Posterior cingulate gyrus (tissue), 11 donors: ENCODE measurements at regions not wholly inside any gene's neighbourhood (a gene's known extent, or its start where the extent isn't known, plus 50 kb on each side); places are given as distances from the start of the nearest gene placed in this dataset.
"Not testable (repeated sequence)": the region's sequence is repeated elsewhere in the genome, so short reads cannot be mapped to it uniquely, and the experiment has no call there.

Experiments
- DNase-seq, 10 donors: peaks; one replicate each; pipeline versions ENCODE4 v3.0.0 to v3.0.0-alpha.2; 2020 to 2021; ENCODE audit warnings: mixed read lengths in 3 of 10
- intact Hi-C: fragments of 100-400 bp; cut with DNase I; formaldehyde crosslinking; loops from one replicate; pipeline ENCODE4 v1.15.1; 2023

GRCh38 chr16:8137606-8138005 lies 452.7 kb downstream of the TMEM114 start:
- intact Hi-C loops: no loop called here
- DNase-seq: no peak

DNA sequence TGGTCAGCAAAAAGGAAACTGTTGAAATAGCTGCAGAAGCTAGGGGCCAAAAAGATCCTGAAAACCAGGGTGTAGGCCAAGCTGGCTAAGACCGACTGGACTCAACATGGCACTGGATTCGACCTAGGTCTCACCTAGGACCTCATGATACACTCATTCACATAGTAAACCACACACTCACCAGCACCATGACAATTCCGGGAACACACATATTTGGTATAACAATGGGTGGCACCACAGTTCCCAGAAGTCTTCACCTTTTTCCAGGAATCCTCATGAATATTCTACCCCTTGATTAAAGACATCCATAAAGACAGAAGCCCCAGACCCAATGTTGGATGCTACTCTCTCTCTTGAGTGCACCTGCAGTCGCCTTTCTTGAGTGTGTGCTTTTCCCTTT lies 460.1 kb downstream of the TMEM114 start:
- intact Hi-C loops: no loop called here

GRCh38 chr16:8127070-8127469 lies 463.2 kb downstream of the TMEM114 start:
- DNase-seq: no peak
- intact Hi-C loops: no loop called here

More for the DNA sequence above, 460.1 kb downstream of the TMEM114 start:
- DNase-seq: no peak

- intact Hi-C loops: no loop called here
- no peak for DNase-seq
Measured at GRCh38 chr16:8126313-8126712, 464.0 kb downstream of the TMEM114 start.

GRCh38 chr16:8120001-8120400 lies 470.3 kb downstream of the TMEM114 start:
- no peak for DNase-seq
- intact Hi-C loops: no loop called here

DNA sequence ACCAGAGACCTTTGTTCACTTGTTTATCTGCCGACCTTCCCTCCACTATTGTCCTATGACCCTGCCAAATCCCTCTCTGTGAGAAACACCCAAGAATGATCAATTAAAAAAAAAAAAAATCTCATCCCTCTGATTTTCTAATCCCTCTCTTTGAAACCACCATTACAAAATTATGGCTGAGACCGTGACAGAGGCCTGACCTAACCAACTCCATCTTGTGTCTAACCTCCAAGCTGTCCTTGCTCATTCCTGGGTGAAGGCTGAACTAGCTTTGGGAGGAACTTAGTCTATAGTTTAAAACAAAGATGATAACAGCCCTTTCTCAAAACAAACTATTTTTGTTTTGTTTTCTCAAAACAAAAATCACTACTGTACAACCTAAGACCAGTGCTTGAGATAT lies 474.5 kb downstream of the TMEM114 start:
- DNase-seq: no peak
- intact Hi-C loops: no loop called here

GRCh38 chr16:8114941-8115340 lies 475.4 kb downstream of the TMEM114 start:
- intact Hi-C loops, DNase-seq: not testable (repeated sequence)

DNA sequence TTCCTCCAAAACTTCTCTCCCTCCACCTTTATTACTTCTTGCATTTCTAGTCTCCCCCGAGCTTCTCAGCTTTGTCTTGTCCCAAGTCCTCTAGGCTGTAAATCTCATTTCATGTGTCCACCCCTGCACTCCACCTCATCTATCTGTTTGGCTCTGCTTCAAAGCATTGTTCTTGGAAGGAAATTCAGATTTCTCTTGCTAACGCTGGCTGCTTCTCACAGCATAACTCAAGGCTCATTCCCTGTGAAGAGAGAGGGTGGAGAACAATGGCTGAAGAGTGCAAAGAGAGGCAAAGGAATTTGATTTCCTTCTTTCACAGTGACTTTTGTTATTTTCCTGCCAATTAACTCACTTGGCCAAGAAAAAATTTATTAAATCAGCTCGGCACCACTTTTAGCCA lies 476.5 kb downstream of the TMEM114 start:
- no peak for DNase-seq
- intact Hi-C loops: no loop called here

DNA sequence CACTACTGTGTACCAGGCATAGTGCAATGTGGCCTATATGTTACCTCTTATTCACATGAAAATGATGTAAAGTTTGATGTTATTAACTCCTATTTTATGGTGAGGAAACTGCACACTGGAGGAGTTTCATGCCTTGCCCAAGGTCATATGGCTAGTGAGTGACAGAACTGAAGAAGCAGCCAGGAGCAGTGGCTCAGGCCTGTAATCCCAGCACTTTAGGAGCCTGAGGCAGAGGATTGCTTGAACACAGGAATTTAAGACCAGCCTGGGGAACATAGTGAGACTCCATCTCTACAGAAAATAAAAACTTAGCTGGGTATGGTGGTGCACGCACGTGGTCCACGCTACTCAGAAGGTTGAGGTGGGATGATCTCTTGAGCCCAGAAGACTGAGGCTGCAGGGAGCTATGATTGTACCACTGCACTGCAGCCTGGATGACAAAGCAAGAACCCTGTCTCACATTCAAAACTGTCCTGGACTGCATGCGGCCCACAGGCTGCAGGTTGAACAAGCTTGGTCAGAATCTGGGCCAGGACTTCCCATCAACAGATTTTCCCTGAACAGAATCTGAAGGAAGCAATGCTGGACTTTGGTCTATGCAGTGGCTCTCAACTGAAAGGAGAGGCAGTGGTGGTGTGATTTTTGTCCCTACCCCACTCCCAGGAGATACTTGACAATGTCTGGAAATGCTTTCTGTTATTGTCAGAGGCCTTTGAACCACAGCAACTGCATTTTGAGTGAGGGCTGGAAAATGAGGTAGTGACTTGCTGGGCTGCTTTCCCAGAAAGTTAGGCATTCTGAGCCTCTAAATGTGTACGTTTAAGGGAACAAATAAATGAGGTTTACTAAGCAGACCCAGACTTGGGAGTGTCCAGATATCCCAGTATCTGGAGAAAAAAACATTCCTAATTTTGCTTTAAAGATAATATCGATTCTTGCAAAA lies 479.5 kb downstream of the TMEM114 start:
- DNase-seq: no peak
- intact Hi-C loops: no loop called here

DNA sequence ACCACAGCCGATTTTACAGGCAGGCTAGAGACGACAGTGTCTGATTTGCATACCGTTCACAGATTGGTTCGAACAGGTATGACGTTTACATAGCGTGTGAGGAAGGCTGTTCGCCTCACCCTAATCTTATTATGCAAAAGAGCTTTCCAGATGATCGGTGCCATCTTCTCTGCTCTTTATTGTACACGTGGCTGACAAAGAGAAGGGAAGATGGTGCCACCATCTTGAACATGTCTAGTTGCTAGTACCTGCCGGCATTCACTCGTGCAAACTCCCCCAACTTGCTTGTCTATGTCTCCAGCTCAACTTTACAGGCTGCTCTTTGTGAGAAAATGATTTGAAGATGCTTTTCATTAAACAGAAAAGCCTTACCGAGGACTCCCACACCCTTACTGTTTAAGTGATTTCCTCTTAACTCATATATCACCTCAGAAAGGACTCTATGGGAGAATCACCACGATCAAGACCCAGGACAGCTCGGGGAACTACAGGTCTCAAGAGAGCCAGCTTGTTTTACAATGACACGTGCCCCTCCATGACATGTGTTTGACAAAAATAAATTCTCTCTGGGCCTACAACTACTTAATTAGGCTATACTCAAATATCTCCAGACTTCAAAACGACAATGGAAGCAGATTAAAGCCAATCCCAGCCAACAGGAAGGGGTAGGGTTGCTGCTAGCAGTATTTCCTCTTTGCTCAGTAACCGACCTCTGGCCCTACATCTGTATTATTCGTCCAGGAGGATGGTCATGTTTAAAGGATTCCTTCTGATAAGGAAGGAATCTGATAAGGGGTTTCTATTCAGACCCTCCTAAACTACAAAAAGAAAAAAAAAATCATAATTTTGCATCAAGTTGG lies 480.6 kb downstream of the TMEM114 start:
- intact Hi-C loops: no loop called here
- DNase-seq: no peak

DNA sequence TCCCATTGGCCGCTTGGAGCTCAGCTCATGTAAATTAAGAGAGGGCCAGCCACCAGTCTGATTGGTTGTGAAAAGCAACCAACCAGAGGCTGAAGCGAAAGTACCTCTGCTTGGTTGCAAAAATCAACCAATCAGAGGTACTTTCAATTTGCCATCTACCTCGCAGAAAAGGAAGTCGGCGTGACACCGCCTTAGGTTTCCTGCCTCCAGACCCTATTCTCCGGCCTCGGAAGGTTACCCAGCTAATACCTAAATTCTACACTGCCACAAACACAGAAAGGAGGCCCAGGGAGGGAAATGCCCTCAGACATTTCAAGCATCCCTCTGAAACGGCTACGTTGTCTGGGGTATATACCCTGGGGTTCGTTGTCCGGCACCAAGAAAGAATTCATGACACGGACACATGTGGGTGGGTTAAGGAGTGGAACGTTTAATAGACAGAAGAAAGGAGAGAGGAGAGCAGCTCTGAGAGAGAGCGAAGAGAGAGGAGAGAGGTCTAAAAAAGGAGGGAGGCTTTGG lies 481.3 kb downstream of the TMEM114 start:
- DNase-seq: no peak
- intact Hi-C loops: no loop called here

DNA sequence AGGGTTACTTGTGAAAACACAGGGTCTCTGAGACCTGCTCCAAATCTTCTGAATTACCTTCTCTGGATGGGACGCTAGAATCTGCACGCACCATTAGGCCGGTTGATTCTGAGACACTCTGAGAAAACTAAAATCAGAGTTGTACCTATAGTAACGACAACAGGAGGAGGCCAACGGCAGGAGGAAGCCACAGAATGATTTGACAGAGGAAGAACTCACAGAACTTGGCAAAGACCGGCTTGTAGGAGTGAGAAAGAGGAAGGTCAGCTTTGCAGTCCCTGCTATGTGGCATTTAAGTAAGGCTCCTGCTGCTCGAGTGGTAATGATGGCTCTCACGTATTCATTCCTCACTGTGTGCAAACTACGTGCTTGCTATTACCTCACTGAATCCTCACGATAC lies 483.0 kb downstream of the TMEM114 start:
- DNase-seq: no peak
- intact Hi-C loops: no loop called here

DNA sequence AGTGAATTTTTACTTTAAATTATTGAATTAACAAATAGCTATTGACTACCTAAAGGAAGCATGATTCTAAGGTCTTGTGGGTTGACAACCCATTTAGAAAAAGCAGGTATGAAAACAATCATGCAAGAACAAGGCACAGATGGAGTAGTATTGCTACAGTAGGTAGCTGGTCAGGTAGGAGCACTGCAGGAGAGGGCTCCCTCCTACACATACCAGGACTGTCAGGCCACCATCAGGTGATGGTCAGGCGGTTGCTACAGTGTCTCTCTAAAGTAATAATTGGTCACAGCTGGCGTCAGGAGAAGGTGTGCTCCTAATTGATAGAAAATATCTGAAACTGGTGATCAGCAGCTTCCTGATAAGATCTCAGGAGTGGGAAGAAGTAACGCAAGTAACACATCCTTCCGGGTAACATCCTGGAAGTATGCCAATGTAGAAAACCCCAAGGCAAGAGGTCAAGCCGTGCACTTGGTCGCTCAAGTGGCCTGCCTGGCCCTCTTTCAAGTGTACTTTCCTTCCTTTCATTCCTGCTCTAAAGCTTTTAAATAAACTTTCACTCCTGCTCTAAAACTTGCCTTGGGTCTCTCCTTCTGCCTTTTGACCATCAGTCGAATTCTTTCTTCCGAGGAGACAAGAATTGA lies 486.5 kb downstream of the TMEM114 start:
- intact Hi-C loops: no loop called here
- no peak for DNase-seq

- no peak for DNase-seq
- intact Hi-C loops: no loop called here
Measured at GRCh38 chr16:8099586-8099985, 490.7 kb downstream of the TMEM114 start.

- intact Hi-C loops: no loop called here
- DNase-seq: no peak
Measured at GRCh38 chr16:8098947-8099512, 491.3 kb downstream of the TMEM114 start.

- DNase-seq: no peak
- intact Hi-C loops: no loop called here
Measured at GRCh38 chr16:8096211-8096610, 494.1 kb downstream of the TMEM114 start.

DNA sequence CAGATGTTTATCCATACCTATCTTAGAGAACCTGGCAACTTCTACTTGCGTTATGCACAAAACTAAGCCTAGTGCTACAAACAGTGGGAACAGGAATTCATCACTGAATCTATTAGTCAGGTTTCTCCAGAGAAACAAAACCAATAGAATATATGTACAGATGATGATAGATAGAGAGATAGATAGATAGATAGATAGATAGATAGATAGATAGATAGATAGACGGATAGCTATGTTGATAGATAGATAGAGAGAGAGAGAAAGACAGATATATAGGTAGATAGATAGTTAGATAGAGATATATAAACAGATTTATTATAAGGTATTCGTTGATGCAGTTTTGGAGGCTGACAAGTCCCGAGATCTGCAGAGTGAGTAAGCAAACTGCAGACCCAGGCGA lies 495.6 kb downstream of the TMEM114 start:
- no peak for DNase-seq
- intact Hi-C loops: no loop called here

- no peak for DNase-seq
- intact Hi-C loops: no loop called here
Measured at GRCh38 chr16:8088820-8089338, 501.4 kb downstream of the TMEM114 start.

GRCh38 chr16:8087597-8088289 lies 502.6 kb downstream of the TMEM114 start:
- intact Hi-C loops: no loop called here
- DNase-seq: no peak

DNA sequence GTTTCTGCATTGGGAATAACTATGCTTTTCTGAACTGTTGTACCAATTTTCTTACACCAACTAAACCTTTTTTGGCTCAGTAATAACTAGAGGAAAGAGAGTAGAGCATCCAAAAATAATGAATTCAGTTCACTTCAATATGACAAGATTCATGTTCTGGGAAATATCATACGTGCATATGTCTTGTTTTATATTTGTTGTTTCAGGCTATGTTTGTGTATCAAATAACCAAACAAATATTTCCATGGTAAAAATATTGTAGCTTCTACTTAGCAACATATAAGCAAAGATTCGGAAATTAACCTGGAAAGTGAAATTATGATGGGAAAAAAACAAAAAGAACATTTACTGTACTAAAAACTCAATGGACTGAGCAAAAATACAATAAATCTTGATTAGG lies 503.2 kb downstream of the TMEM114 start:
- intact Hi-C loops: no loop called here
- DNase-seq: no peak
